GM18861 (cell line): ENCODE measurements at regions not wholly inside any gene's neighbourhood (a gene's known extent, or its start where the extent isn't known, plus 50 kb on each side); places are given as distances from the start of the nearest gene placed in this dataset.

Source experiments
- ATAC-seq: cut with Tn5 transposase; IDR thresholded peaks from one replicate; pipeline ENCODE4 v1.9.1; 2021; ENCODE audit not compliant: unreplicated experiment

DNA sequence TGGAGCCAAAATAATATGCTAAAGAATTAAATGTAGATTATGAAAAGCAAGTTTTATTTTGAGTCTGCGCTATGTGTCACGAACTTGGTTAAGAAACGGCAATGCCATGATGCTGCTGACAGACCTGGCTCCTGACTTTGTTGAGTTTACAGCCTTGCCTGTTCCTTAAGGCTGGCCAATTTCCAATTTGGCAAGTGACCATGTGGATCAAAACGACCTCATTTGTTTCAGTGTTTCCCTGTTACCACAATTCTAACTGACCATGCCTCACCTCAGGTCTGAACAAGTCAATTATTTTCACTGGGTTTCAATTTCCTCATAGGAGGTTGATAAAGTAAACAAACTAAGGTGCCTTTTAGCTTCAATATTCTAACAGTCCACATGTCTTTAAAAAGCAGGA, 461.4 kb downstream of the ZNF608 start:
- ATAC-seq, result no peak

DNA sequence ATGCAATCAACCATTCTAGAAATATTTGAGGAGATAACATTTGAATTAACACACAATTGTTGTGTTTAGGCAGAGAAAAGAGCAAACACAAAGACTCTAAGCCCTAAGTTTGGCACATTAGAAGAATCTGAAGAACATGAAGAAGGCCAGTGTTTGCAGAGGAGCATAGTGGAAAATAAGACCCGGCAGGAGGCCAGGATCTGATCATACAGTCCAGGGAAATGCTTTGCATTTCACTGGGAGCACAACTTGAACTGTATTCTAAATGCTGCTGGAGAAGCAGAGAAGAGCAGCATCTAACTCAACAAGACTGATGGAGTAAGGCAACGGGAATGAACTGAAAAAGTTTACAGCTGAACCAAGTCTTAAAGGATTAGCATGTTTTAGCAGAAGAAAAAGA, 463.4 kb downstream of the ZNF608 start:
- no peak for ATAC-seq

DNA sequence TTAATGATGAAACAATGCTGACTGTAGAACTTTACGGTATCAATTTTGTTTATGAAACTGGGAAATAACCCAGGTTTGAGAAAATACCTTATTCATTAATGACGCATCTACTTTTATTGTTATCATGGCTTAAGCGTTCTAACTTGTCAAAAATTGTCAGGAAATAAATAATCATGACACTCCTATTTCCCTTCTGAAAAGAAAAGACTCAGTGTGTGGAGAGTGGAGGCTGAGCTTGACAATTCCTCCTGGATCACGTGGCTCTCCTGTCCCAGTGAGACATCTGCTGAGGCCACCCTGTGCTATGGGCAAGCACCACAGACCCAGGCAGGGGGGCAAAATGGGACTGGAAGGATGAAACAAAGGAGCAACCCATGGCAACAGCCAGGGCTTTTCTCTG, 466.4 kb downstream of the ZNF608 start:
- ATAC-seq, result no peak

DNA sequence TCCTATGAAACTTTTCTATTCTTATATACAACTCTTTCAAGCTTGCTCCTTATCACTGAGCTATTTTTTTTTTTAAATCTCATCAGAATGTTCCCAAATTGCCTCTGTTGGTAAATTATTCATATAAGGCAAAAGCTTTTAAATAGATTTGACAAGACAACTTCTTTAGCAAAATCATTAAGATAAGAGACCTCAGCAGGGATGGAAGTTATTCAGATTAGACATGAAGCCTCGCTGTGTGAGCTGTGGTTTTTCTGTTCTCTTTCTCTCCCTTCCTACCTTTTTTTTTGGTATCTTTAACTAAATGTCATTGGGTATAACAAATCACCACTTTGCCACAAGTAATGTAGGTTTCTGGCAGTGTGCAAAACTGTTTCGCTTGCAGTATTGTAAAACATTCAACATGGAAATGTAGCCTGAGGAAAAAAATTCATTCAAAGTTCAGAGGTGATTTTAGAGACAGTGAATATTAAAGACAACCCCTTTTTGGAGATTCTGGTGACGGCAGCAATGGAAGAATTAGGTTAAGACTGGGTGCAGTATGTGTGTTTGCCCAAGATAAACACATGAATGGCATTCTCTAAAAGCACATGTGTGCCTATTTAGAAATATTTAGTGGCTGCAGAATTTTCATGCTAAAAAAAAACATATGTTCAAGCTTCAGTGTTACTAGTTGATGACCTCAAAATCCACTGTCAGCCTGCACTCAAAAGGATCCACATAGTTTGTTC, 467.1 kb downstream of the ZNF608 start:
- ATAC-seq, result no peak

DNA sequence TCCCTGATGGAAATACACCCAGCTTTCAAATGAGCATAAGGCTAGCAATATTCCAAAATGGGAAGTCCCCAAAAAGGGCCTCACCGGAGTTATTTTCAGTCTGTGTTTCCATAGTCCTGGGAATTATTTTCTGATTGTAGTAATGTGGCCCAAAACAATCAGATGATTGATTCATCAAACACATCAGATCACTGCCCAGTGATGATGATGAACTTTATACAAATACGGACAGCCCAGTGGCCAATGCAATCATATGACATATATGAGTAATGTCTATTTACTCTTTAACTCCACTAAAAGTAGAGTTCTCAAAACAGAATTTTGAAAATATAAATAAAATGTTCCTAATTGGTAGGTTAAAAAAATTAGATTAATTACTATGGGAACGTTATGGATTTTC, 467.8 kb downstream of the ZNF608 start:
- no peak for ATAC-seq

DNA sequence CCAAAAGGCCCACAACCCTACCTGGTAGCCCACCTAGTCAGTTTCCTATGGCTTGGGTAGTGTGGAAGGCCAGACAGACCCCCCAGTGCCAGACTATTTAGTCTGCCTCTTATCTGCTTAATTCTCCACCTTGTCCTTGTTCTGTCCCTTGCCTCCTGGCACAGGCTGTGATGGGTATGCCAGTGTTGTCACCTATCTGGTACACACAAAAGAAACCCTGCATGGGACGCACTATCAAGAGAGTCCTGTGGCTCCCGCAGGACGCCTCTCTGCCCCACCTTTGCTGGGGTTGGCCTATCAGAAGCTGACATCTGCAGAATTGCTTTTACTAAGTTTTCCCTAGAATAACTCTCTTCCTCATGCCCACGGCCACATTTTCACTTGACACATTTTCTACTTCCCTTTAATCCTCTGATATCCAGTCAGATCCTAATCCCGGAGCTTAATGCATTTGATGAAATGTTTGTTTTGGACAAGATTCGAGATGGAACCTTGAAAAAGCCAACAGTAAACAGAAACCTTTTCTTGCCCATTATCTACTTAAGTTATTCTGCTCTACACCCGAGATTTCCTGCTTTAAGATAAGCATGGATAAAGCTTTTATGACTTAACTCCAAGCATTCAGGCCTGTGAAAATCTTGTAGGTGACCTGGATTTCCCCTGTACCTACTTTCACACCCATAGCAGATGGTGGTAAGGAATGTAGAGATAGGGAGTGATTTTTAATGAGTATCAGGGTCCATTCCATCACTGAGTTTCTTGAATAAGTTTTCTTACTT, 468.5 kb downstream of the ZNF608 start:
- no peak for ATAC-seq

DNA sequence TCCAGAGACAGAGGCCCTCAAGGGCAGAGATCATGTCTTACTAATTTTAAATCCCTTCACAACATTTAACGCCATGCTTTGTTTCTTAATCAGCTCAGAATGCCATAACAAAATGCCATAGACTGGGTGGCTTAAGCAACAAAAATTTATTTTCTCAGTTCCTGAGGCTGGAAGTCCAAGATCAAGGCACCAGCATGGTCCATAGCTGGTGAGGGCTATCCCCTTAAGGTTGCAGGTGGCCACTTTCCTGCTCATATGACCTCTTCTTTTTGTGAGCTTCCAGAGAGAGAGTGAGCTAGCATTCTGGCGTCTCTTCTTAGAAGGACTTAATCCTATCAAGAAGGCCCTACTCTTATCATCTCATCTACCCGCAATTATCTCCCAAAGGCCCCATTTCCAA, 470.3 kb downstream of the ZNF608 start:
- no peak for ATAC-seq

DNA sequence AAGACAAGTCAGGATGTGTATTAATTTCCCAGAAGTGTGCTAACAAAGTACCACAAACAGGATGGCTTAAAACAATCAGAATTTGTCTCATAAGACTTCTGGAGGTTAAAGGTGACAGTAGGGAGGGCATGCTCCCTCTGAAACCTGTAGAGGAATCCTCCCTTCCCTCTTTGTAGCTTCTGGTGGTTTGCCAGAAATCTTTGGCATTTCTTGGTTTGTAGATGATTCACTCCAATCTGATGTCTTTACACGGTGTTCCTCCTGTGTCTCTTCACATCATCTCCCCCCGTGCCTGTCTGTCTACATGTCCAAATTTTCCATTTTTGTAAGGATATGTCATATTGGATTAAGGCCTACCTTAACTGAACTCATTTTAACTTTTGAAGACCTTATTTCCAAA, 471.5 kb downstream of the ZNF608 start:
- ATAC-seq, result no peak

DNA sequence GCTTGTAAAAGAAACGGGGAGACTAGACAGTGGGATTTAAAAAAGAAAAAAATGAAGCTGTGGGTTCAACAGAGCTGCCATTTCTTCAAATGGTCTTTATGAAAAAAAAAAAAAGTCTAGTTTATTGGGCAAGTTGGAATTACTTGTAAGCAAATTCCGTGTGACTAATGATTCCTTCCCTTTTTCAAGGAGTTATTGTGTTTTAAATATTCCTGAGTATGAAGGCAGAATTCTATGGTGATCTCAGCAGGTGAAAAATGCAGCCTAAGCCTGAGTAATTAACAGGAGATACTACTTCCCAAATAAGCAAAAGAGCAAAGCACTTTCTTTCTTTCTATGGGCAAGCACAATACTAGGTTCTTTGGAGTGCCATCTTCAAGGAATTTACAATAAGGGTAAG, 481.9 kb downstream of the ZNF608 start:
- no peak for ATAC-seq

DNA sequence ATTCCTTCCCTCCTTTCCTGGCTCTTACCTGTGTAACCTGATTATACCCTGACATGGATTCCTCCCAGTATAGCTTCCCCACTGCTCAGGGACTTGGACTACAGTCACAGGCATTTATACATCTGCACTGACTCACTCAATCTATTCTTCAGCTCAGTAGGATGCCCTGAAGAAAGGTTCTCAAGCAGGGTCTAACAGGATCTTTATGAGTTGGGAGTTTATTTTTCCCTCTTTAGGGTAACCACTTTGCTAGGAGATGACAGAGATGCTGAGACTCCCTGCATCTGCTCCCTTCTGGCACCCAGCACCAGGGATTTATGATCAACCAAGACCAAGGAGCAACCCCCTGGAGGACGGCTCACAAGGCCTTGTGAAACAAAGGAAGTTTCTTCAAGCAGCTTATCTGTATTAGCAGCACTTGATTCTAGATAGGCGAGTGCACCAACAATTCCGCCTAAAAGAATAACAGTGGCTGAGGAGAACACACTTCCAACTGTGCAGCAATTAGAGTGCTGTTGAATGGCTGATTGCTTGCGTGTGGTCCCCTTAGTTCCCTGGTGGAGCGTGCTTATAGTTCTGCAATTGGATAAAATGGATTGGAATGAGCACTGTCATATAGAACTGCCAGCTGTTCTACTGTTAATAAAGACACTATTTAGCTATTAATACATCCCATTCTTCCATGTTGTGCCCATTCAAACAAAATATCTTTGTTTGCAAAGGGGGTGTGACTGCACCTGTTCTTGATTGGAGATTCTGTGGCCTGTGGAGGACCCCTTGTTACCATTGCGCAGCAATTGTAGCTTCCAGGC, 482.6 kb downstream of the ZNF608 start:
- no peak for ATAC-seq

DNA sequence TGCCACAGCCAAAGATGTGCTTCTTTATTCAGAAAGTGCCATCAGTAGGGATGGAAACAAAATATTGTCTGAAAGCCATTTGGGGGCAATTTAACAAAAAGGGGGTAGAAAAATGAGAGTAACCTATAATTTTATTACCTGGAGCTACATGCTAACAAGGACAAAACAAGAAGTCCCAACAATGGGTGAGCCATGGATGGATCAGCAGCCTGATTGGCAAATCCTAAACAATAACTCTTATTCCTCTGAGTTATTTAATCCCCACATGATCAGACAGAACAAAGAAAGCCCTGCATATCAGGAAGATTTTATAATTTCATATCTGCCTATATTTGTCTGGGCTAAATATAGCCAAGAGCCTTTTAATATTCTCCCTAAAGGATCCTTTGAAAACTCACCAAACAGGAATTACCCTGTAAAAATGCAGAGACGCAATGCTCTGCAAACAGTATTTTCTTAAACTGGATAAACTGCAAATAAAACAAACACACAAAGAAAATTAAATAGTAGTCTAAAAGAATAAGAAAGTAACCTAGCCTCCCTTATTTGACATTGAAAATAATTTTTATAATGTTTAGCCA, 483.4 kb downstream of the ZNF608 start:
- no peak for ATAC-seq

DNA sequence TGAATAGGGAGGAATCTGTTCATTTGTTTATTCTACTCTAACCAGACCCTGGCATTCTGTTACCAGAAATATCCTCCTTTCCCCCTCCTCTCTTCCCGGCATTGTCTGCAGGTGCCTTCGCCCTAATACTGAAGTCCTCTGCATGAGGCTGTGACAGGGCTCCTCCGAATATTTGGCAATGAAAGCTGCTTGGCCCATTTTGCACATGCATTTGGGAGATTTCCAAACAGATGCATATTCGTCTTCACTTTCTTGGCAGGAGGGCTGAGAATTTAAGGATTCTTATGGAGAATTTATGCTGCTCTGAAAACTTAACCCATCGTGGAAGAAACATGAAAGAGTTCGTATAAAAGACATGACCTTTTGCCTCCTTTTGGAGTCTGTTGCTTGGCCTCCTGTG, 484.0 kb downstream of the ZNF608 start:
- ATAC-seq, result no peak

DNA sequence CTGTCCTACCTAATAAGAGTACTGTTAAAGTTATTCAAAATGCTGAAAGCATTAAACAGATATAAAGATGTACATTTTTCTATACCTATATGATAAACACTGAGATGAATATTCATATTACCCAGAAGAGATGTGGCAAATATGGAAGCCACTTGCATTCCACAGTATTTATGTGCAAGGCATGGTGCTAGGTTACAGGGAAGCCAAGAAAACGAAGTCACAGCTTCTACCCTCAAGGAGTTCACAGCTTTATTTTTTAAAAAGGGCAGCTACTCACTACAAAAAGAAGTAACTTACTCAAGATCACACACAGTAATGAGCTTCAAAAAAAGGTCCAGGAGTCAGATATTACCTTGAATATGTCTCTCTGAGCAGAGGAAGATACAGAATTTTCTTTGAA, 484.6 kb downstream of the ZNF608 start:
- ATAC-seq, result no peak

DNA sequence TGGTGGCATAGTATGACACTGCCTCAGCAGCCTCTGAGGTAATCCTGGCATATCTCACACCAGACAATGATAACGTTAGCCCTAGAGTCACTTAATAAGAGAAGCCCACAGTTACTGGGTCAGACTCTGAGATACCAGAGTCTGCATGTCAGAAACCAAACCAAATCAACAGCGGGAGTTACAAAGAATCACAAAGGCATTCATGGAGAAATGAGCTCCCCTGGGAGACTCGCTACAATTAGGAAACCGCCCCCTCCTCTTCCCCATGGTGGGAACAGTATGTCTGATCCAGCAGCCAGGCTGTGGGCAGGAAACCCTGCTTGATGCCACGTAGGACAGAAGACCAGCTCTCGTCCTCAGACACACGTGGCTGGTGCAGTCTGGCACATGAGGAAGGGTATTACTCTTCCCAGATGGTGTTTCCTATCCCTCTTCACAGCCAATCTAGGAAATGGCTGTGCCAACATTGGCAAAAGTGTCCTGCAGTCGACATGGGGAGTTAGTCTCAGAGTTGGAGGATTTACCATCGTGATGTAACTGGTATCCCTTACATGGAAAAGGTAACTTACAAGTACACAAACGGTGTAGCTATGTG, 485.4 kb downstream of the ZNF608 start:
- no peak for ATAC-seq

DNA sequence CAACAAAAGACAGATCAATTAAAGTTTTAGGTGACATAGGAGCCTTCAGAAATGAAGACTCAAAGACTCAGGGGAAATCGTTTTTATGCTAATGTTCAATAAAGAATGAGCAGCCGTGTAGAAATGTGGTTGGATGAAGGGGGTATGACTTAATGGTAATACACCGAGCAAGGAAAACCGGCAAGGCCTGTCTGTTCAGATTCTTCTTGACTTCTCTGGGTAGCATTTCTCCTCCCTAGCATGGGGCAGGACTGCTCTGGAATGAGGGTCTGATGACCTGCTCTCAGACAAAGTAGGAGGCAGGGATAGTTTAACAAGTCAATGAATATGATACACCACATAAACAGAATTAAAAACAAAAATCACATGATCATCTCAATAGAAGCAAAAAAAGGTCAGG, 487.4 kb downstream of the ZNF608 start:
- no peak for ATAC-seq

DNA sequence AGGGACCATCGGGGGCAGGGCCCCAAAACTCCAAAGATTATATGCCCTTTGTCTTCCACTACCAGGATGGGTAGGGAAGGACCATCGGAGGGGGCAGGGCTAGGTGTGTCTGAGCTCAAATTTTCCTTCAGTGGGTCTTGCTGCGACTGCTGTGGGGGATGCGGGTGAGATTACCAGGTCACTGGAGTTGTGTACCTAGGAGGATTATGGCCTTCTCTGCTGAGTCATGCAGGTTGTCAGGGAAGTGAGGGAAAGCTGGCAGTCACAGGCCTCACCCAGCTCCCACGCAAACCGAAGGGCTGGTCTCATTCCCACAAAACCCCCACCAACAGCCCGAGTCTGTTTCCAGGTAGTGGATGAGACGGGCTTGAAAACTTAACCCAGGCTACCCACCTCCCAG, 489.4 kb downstream of the ZNF608 start:
- ATAC-seq, result no peak

DNA sequence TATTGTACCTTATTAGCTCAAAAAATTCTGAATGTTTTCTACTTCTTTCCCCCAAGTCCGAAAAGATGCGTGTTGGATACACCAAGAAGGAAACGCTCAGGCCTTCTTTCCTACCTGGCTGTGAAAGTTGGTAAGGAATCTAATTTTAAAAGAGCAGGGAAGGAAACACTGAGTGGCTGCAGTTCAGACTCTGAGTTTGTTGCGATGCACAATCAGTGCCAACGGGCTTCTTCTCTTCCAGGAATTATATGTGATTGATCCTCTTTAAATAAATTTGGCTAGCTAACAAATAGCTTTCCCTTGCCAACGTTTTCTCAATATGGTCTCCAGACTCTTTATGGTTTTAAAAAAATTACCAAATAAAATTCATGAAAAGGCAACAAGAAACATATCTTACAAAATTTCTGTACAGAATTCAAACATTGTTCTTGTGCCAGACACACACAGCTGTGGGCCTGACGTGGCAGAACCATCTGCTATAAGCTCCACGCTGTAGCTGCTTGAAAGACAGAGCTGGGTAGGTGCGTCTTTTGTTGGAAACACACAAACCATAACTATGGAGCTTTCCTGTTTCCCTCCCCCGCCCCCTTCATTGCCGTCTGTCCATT, 493.1 kb downstream of the ZNF608 start:
- ATAC-seq, result no peak

DNA sequence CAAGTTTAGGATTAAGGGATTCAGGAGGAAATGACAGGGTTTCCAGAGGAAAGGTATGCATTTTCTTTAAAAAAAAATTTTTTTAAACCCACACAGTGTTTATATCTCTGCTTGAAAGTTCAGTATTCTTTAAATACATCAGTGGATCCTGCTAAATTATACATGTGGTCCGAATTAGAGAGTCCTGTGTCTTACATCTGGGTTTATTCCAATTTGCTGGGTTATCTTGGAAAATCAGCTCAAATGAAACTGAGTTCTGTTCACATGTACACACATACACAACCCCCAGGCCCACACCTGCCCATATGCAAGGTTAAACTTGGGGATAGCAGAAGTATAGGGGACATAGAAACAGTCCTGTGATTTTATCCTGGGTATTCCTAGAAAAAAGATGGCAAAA, 493.7 kb downstream of the ZNF608 start:
- ATAC-seq, result no peak

DNA sequence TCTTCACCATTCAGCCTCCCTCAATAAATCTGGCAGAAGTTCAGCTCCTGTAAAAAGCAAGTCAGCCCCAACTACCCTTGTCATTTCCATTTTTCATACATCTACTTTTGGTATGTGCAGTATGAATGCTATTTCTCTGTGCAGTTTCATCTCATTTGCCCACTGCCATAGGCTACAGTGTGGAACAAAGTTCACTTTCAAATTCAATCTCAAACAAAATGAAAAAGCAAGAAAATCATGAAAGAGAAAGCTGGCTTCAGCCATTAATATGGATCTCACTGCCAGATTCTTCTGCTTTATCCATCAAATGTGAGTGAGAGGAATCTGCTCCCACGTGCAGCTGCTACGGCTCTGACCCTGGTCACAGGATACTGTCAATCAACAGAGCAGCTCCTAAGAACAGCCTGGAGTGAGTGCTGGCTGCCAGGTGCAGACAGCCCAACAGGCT, 494.2 kb downstream of the ZNF608 start:
- ATAC-seq, result no peak

DNA sequence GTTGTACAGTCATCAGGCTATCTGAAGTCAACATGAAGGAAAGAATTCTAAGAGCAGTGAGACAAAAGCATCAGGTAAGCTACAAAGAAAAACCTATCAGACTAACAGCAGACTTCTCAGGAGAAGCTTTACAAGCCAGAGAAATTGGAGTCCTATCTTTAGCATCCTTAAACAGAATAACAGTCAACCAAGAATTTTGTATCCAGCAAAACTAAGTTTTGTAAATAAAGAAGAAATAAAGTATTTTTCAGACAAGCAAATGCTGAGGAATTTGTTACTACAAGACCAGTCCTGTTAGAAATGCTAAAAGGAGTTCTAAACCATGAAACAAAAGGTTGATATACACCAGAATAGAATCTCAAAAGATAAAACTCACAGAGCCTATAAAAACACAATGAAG, 501.2 kb downstream of the ZNF608 start:
- ATAC-seq, result no peak

DNA sequence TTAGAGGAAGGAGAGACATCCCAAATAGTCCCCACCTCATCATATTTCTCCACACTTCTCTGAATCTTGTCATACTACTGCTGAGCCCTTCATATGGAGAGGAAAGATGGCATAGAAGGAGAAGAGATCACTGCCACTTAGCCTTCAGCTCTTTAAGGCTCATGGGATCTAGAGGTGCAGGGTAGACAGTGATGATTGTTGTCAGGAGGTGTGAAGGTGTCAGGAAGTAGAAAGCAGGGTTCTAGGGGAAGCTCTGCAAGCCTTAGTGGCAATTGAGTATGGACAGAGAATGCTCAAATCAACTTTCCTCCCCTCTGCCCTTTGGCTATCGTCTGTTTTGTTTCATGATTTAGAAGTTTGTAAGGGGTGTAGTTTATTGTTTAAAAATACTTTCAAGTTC, 505.7 kb downstream of the ZNF608 start:
- ATAC-seq, result no peak
